ENCODE measurements at regions not wholly inside any gene's neighbourhood (a gene's known extent, or its start where the extent isn't known, plus 50 kb on each side); places are given as distances from the start of the nearest gene placed in this dataset.

GRCh38 chr18:29009250-29009803 lies 832.4 kb upstream of the CDH2 start:
- H3K36me3 ChIP-seq = no peaks in the 10 kb centered on the region
- H3K27me3 ChIP-seq = no peaks in the 10 kb centered on the region
- H3K4me1 ChIP-seq = peaks cover 17% of the 10 kb centered on the region
- no peak overlapping the region for H3K27ac Mint-ChIP-seq
- H3K27me3 Mint-ChIP-seq (ENCODE audit: insufficient read depth, low read depth) = no peaks in the 10 kb centered on the region
- no peak for DNase-seq (ENCODE audit: low spot score)
- no peak overlapping the region for H3K27ac ChIP-seq
- H3F3A ChIP-seq (ENCODE audit: low read depth) = peaks cover 8% of the 10 kb centered on the region
- no peak overlapping the region for H3K4me3 Mint-ChIP-seq
- peaks cover 9% of the 10 kb centered on the region for H3K4me1 Mint-ChIP-seq
- H3K36me3 Mint-ChIP-seq = no peaks in the 10 kb centered on the region
- H2AFZ ChIP-seq (replicated peaks) = no peak overlapping the region
- no peaks in the 10 kb centered on the region for H4K20me1 ChIP-seq (ENCODE audit: low read depth)
- TF ChIP-seq, protein P1, sequence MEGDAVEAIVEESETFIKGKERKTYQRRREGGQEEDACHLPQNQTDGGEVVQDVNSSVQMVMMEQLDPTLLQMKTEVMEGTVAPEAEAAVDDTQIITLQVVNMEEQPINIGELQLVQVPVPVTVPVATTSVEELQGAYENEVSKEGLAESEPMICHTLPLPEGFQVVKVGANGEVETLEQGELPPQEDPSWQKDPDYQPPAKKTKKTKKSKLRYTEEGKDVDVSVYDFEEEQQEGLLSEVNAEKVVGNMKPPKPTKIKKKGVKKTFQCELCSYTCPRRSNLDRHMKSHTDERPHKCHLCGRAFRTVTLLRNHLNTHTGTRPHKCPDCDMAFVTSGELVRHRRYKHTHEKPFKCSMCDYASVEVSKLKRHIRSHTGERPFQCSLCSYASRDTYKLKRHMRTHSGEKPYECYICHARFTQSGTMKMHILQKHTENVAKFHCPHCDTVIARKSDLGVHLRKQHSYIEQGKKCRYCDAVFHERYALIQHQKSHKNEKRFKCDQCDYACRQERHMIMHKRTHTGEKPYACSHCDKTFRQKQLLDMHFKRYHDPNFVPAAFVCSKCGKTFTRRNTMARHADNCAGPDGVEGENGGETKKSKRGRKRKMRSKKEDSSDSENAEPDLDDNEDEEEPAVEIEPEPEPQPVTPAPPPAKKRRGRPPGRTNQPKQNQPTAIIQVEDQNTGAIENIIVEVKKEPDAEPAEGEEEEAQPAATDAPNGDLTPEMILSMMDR (IDR thresholded peaks at IDR 0.05) = no peak
- TF ChIP-seq EZH2 (IDR thresholded peaks at IDR 0.05) (no peak), EZH2phosphoT487 (IDR thresholded peaks at IDR 0.05) (no peak)
- no peaks in the 10 kb centered on the region for H3K79me2 ChIP-seq (ENCODE audit: low read depth)
- H3K4me2 ChIP-seq = no peak overlapping the region
- H3K9me3 Mint-ChIP-seq = no peaks in the 10 kb centered on the region
- H3K9ac ChIP-seq = no peak overlapping the region
- H3K4me3 ChIP-seq = no peak overlapping the region
- no peaks in the 10 kb centered on the region for H3K9me3 ChIP-seq (ENCODE audit: low read depth)

- Histone ChIP-seq H3K9me3 (ENCODE audit: low read depth) (no peaks in the 10 kb centered on the region), H3K27me3 (no peaks in the 10 kb centered on the region), H3K9ac (no peak overlapping the region), H3K36me3 (no peaks in the 10 kb centered on the region), H3K27ac (no peak overlapping the region), H2AFZ (replicated peaks) (no peak overlapping the region), H3K79me2 (ENCODE audit: low read depth) (no peaks in the 10 kb centered on the region), H4K20me1 (ENCODE audit: low read depth) (no peaks in the 10 kb centered on the region), H3F3A (ENCODE audit: low read depth) (peaks cover 8% of the 10 kb centered on the region), H3K4me3 (no peak overlapping the region), H3K4me2 (no peak overlapping the region), H3K4me1 (peaks cover 22% of the 10 kb centered on the region)
- no peaks in the 10 kb centered on the region for H3K36me3 Mint-ChIP-seq
- no peak for TF ChIP-seq EZH2 (IDR thresholded peaks at IDR 0.05)
- TF ChIP-seq, protein P1 (IDR thresholded peaks at IDR 0.05) = no peak
- TF ChIP-seq EZH2phosphoT487 (IDR thresholded peaks at IDR 0.05) = no peak
- H3K27me3 Mint-ChIP-seq (ENCODE audit: insufficient read depth, low read depth) = no peaks in the 10 kb centered on the region
- peaks cover 12% of the 10 kb centered on the region for H3K4me1 Mint-ChIP-seq
- no peaks in the 10 kb centered on the region for H3K9me3 Mint-ChIP-seq
- H3K4me3 Mint-ChIP-seq = no peak overlapping the region
- no peak overlapping the region for H3K27ac Mint-ChIP-seq
- no peak for DNase-seq (ENCODE audit: low spot score)
Measured at GRCh38 chr18:29008809-29009208, 831.9 kb upstream of the CDH2 start.

- H4K20me1 ChIP-seq (ENCODE audit: low read depth) = no peaks in the 10 kb centered on the region
- H3K36me3 ChIP-seq = no peaks in the 10 kb centered on the region
- H3K4me3 Mint-ChIP-seq = no peak overlapping the region
- H3K9me3 Mint-ChIP-seq = no peaks in the 10 kb centered on the region
- H2AFZ ChIP-seq (replicated peaks) = no peak overlapping the region
- DNase-seq (ENCODE audit: low spot score) = no peak
- no peak overlapping the region for H3K27ac Mint-ChIP-seq
- no peak overlapping the region for H3K4me3 ChIP-seq
- no peaks in the 10 kb centered on the region for H3K79me2 ChIP-seq (ENCODE audit: low read depth)
- no peak overlapping the region for H3K4me2 ChIP-seq
- no peak for TF ChIP-seq EZH2 (IDR thresholded peaks at IDR 0.05)
- TF ChIP-seq, protein P1 (IDR thresholded peaks at IDR 0.05) = no peak
- no peak for TF ChIP-seq EZH2phosphoT487 (IDR thresholded peaks at IDR 0.05)
- H3K27me3 ChIP-seq = no peaks in the 10 kb centered on the region
- H3K27me3 Mint-ChIP-seq (ENCODE audit: insufficient read depth, low read depth) = no peaks in the 10 kb centered on the region
- peaks cover 12% of the 10 kb centered on the region for H3K4me1 Mint-ChIP-seq
- H3F3A ChIP-seq (ENCODE audit: low read depth) = peaks cover 8% of the 10 kb centered on the region
- no peak overlapping the region for H3K27ac ChIP-seq
- no peaks in the 10 kb centered on the region for H3K9me3 ChIP-seq (ENCODE audit: low read depth)
- no peak overlapping the region for H3K9ac ChIP-seq
- H3K36me3 Mint-ChIP-seq = no peaks in the 10 kb centered on the region
- peaks cover 23% of the 10 kb centered on the region for H3K4me1 ChIP-seq
Measured at GRCh38 chr18:29007986-29008654, 831.2 kb upstream of the CDH2 start.
